Left lung (tissue), 4 donors: ENCODE measurements at regions not wholly inside any gene's neighbourhood (a gene's known extent, or its start where the extent isn't known, plus 50 kb on each side); places are given as distances from the start of the nearest gene placed in this dataset.
A peak's percentile ranks its signal among the peaks of the same experiment; 100 is the strongest.

Experiments
- ATAC-seq: fragments of 200-7000 bp; cut with Tn5 transposase; one replicate; pipeline ENCODE4 v1.9.1; 2020; ENCODE audit warnings: moderate library complexity
- DNase-seq, 4 donors: peaks; one replicate each; pipeline ENCODE4 v3.0.0-alpha.2; 2013 to 2020
- H3K27ac ChIP-seq, 2 donors: fragments of 200-600 bp; sonication (generic) in 1 of 2; one replicate each; pipeline versions ENCODE4 v1.5.0 to v1.8.0; 2020 to 2021
- H3K27me3 ChIP-seq, 2 donors: fragments of 200-600 bp; sonication (generic) in 1 of 2; one replicate each; pipeline versions ENCODE4 v1.5.0 to v1.8.0; 2020 to 2021
- H3K36me3 ChIP-seq, 2 donors: fragments of 200-600 bp; sonication (generic) in 1 of 2; one replicate each; pipeline versions ENCODE4 v1.5.0 to v1.8.0; 2020 to 2021
- H3K4me1 ChIP-seq, 2 donors: fragments of 200-600 bp; one replicate each; pipeline ENCODE4 v1.8.0; 2021
- H3K4me3 ChIP-seq, 2 donors: fragments of 200-600 bp; sonication (generic) in 1 of 2; one replicate each; pipeline versions ENCODE4 v1.5.0 to v1.8.0; 2020 to 2021; ENCODE audit warnings: mild to moderate bottlenecking in 1 of 2
- H3K9me3 ChIP-seq, 2 donors: fragments of 200-600 bp; sonication (generic) in 1 of 2; one replicate each; pipeline versions ENCODE4 v1.5.0 to v1.8.0; 2020 to 2021
- CTCF ChIP-seq, 2 donors: fragments of 200-600 bp; sonication (generic) in 1 of 2; IDR thresholded peaks; one replicate each; pipeline versions ENCODE4 v1.5.0 to v1.8.0; 2021; ENCODE audit warnings: antibody characterized with exemption in 2 of 2
- intact Hi-C, 2 donors: fragments of 100-400 bp; cut with DNase I; formaldehyde crosslinking; loops; one replicate each; pipeline versions ENCODE4 v1.11.2 to v1.14.2; 2022
- donor health status: DM: no; HTN: yes; CAD: no.
- donor health status: DM: no; HTN: no; CAD: no.

- no peak for ATAC-seq
- no peak for TF ChIP-seq CTCF (IDR thresholded peaks at IDR 0.05)
- DNase-seq: no peak
- Histone ChIP-seq H3K9me3 (no peaks in the 10 kb centered on the region), H3K36me3 (no peaks in the 10 kb centered on the region), H3K4me3 (no peak overlapping the region), H3K27ac (no peak overlapping the region), H3K27me3 (no peaks in the 10 kb centered on the region), H3K4me1 (no peaks in the 10 kb centered on the region)
- intact Hi-C loops: loop anchor here in 1 of 2 donors (10.0 kb wide), 1 partner anchor 57 kb away; no protein-coding TSS in a partner anchor
Observed at GRCh38 chrX:68937581-68937980, 108.8 kb downstream of the EFNB1 start.

- Histone ChIP-seq H3K4me1 (no peaks in the 10 kb centered on the region), H3K36me3 (no peaks in the 10 kb centered on the region), H3K27ac (peak overlapping the region in 1 of 2 donors; percentile 23), H3K9me3 (no peaks in the 10 kb centered on the region), H3K27me3 (no peaks in the 10 kb centered on the region), H3K4me3 (no peak overlapping the region)
- no peak for TF ChIP-seq CTCF (IDR thresholded peaks at IDR 0.05)
- intact Hi-C loops: loop anchor here in 1 of 2 donors (10.0 kb wide), 1 partner anchor 58 kb away; no protein-coding TSS in a partner anchor
- DNase-seq: no peak
- peak; percentile 57 for ATAC-seq
Observed at GRCh38 chrX:68936608-68937007, 107.8 kb downstream of the EFNB1 start.

GRCh38 chrX:68936126-68936525, 107.3 kb downstream of the EFNB1 start:
- Histone ChIP-seq H3K9me3 (no peaks in the 10 kb centered on the region), H3K36me3 (no peaks in the 10 kb centered on the region), H3K27me3 (no peaks in the 10 kb centered on the region), H3K27ac (peak overlapping the region in 1 of 2 donors; percentile 23), H3K4me3 (no peak overlapping the region), H3K4me1 (no peaks in the 10 kb centered on the region)
- no peak for ATAC-seq
- DNase-seq: no peak
- intact Hi-C loops: loop anchor here in 1 of 2 donors (10.0 kb wide), 1 partner anchor 59 kb away; no protein-coding TSS in a partner anchor
- no peak for TF ChIP-seq CTCF (IDR thresholded peaks at IDR 0.05)

- ATAC-seq (no peak), DNase-seq (no peak)
- Histone ChIP-seq H3K9me3 (no peaks in the 10 kb centered on the region), H3K27ac (no peak overlapping the region), H3K27me3 (no peaks in the 10 kb centered on the region), H3K4me3 (no peak overlapping the region), H3K36me3 (no peaks in the 10 kb centered on the region), H3K4me1 (no peaks in the 10 kb centered on the region)
- intact Hi-C loops: loop anchor here in 1 of 2 donors (10.0 kb wide), 1 partner anchor 59 kb away; no protein-coding TSS in a partner anchor
- TF ChIP-seq CTCF (IDR thresholded peaks at IDR 0.05): no peak
Observed at GRCh38 chrX:68935362-68935761, 106.5 kb downstream of the EFNB1 start.

- Histone ChIP-seq H3K27ac (no peak overlapping the region), H3K4me3 (no peak overlapping the region), H3K36me3 (no peaks in the 10 kb centered on the region), H3K9me3 (no peaks in the 10 kb centered on the region), H3K4me1 (no peaks in the 10 kb centered on the region), H3K27me3 (no peaks in the 10 kb centered on the region)
- ATAC-seq (no peak), DNase-seq (no peak)
- intact Hi-C loops: loop anchor here in 1 of 2 donors (10.0 kb wide), 1 partner anchor 60 kb away; no protein-coding TSS in a partner anchor
- no peak for TF ChIP-seq CTCF (IDR thresholded peaks at IDR 0.05)
Observed at GRCh38 chrX:68934922-68935321, 106.1 kb downstream of the EFNB1 start.
